ENCODE measurements at regions not wholly inside any gene's neighbourhood (a gene's known extent, or its start where the extent isn't known, plus 50 kb on each side); places are given as distances from the start of the nearest gene placed in this dataset.
"Not testable (repeated sequence)": the region's sequence is repeated elsewhere in the genome, so short reads cannot be mapped to it uniquely, and the experiment has no call there.

DNA sequence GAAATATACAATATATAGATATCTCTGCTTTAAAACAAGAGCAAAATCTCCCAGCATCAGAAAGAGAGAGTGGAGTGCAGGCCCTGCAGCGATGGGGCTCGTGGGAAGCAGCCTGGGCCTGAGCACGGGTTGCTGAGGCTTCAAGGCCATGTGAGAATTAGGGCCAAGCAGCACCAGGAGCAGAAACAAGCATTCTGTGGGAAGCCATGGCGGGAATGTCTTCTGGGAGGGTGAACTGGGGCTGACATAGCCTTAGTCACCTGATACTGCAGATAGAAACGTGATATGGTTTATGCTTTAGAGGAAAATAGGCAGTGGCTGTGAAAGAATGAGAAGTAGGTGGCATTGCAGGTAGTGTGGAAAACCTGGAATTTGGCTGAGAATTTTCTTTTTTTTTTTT, 472.3 kb downstream of the IRS2 start:
- H3K9ac ChIP-seq (ENCODE audit: low read depth in 2 of 2, low read length in 2 of 2) = no peak overlapping the region
- H3K27ac ChIP-seq = no peak overlapping the region
- DNase-seq = no peak
- no peaks in the 10 kb centered on the region for H3K27me3 ChIP-seq
- TF ChIP-seq, protein P1, sequence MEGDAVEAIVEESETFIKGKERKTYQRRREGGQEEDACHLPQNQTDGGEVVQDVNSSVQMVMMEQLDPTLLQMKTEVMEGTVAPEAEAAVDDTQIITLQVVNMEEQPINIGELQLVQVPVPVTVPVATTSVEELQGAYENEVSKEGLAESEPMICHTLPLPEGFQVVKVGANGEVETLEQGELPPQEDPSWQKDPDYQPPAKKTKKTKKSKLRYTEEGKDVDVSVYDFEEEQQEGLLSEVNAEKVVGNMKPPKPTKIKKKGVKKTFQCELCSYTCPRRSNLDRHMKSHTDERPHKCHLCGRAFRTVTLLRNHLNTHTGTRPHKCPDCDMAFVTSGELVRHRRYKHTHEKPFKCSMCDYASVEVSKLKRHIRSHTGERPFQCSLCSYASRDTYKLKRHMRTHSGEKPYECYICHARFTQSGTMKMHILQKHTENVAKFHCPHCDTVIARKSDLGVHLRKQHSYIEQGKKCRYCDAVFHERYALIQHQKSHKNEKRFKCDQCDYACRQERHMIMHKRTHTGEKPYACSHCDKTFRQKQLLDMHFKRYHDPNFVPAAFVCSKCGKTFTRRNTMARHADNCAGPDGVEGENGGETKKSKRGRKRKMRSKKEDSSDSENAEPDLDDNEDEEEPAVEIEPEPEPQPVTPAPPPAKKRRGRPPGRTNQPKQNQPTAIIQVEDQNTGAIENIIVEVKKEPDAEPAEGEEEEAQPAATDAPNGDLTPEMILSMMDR (IDR thresholded peaks at IDR 0.05) = no peak
- no peaks in the 10 kb centered on the region for H3K9me3 ChIP-seq
- intact Hi-C loops (cut with DNase I) = no loop called here
- H3K4me3 ChIP-seq = no peak overlapping the region
- no peaks in the 10 kb centered on the region for H3K36me3 ChIP-seq
- H3K4me1 ChIP-seq = no peaks in the 10 kb centered on the region

DNA sequence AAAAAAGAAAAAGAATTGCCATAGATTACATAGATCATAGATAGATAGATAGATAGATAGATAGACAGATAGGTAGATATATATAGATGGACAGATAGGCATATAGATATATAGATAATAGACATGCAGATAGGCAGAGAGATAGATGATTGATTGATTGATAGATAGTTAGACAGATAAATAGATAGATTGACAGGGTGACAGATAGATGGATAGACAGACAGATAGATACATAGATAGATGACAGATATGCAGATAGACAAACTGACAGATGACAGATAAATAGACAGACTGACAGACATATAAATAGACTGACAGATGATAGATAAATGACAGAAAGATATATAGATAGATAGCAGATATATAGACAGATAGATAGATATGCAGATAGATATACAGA, 474.0 kb downstream of the IRS2 start:
- H3K27ac ChIP-seq = no peak overlapping the region
- TF ChIP-seq, protein P1 (IDR thresholded peaks at IDR 0.05) = no peak
- no peaks in the 10 kb centered on the region for H3K9me3 ChIP-seq
- no peak for DNase-seq
- no peaks in the 10 kb centered on the region for H3K36me3 ChIP-seq
- H3K27me3 ChIP-seq = no peaks in the 10 kb centered on the region
- H3K9ac ChIP-seq (ENCODE audit: low read depth in 2 of 2, low read length in 2 of 2) = no peak overlapping the region
- H3K4me3 ChIP-seq = no peak overlapping the region
- no peaks in the 10 kb centered on the region for H3K4me1 ChIP-seq
- intact Hi-C loops (cut with DNase I) = no loop called here

DNA sequence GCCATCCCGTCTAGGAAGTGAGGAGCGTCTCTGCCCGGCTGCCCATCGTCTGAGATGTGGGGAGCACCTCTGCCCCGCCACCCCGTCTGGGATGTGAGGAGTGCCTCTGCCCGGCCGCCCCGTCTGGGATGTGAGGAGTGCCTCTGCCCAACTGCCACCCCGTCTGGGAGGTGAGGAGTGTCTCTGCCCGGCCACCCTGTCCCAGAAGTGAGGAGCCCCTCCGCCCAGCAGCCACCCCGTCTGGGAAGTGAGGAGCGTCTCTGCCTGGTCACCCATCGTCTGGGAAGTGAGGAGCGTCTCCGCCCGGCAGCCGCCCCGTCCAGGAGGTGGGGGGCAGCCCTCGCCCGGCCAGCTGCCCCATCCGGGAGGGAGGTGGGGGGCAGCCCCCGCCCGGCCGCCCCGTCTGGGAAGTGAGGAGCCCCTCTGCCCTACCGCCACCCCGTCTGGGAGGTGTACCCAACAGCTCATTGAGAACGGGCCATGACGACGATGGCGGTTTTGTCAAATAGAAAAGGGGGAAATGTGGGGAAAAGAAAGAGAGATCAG, 474.9 kb downstream of the IRS2 start:
- H3K27me3 ChIP-seq; intact Hi-C loops (cut with DNase I); H3K9me3 ChIP-seq; H3K36me3 ChIP-seq; H3K4me3 ChIP-seq; H3K4me1 ChIP-seq; H3K27ac ChIP-seq; H3K9ac ChIP-seq (ENCODE audit: low read depth in 2 of 2, low read length in 2 of 2); DNase-seq: not testable (repeated sequence)

DNA sequence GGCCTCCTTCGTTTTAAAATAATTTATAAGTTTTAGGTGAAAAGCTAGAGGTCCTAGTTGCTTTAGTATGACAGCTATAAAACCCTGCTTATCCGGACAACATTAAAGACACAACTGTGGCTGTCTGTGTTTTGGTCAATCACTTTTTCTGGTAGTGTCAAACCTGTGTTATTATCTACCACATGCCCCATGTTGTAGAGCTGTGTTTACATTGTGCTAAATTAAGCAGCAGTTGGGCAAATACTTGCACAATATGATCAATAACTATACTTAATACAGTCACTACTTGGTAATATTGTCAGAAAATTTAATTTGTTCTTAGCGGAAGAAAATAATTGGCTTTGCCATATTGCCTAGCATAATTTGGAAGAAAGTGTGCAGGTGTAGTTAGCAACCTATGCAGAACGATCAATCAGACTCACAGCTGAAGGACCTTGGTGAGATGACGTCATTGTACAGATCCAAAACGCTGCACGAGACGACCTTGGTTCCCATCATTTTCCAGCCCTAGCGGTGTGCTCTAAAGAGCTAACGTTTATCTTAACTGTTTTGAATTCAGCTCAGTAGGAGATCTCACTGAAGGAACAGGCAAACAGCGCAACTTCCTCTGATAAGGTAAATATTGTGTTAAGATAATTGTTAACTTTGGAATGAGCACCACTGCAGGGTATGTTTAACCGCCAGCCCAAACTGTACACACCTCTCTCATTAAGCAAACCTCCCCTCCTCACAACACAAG, 476.6 kb downstream of the IRS2 start:
- DNase-seq = no peak
- Histone ChIP-seq H3K27ac (no peak overlapping the region), H3K4me1 (no peaks in the 10 kb centered on the region), H3K9ac (ENCODE audit: low read depth in 2 of 2, low read length in 2 of 2) (no peak overlapping the region), H3K9me3 (no peaks in the 10 kb centered on the region), H3K4me3 (no peak overlapping the region), H3K27me3 (no peaks in the 10 kb centered on the region), H3K36me3 (no peaks in the 10 kb centered on the region)
- TF ChIP-seq, protein P1 (IDR thresholded peaks at IDR 0.05) = no peak
- intact Hi-C loops (cut with DNase I) = no loop called here

DNA sequence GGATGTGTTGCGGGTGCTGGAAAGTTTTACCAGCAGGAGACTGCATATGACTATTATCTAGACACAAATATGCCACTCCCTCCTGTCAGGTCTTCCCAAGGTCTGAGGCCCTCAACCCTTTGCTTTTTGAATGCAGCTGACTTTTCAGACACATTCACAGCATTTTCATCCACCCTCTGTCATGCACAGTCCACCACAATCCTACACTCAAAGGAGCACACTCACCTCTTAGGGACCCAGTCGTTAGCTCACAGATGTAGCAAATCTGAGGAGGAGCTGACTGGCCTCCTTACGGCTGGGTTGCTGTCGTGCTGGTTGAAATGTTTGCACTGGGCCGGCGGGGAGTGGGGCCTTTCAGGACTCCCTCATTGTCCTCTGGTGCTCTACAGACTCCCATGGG, 479.4 kb downstream of the IRS2 start:
- intact Hi-C loops (cut with DNase I) = no loop called here
- Histone ChIP-seq H3K9me3 (no peaks in the 10 kb centered on the region), H3K27ac (no peak overlapping the region), H3K9ac (ENCODE audit: low read depth in 2 of 2, low read length in 2 of 2) (no peak overlapping the region), H3K27me3 (no peaks in the 10 kb centered on the region), H3K4me1 (no peaks in the 10 kb centered on the region), H3K36me3 (no peaks in the 10 kb centered on the region), H3K4me3 (no peak overlapping the region)
- TF ChIP-seq, protein P1 (IDR thresholded peaks at IDR 0.05) = no peak
- no peak for DNase-seq

DNA sequence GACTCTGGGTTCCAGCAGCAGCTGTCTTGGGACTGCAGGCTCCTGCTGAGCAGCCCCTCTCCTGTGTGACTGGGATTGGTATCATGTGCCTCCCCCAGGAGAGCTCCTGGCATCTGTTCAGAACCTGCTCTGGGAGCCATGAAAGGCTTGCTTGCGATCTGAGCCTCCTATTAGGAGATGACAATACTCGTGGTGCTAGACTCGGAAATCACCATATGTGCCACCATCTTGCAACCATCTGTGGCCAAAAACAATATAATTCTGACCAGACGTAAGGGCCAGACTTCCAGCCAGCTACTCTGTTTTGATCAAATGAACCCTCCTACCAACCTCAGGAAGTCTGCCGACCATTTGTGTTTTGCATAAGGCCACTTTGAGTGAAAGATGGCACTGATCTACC, 484.7 kb downstream of the IRS2 start:
- no peak overlapping the region for H3K27ac ChIP-seq
- no peaks in the 10 kb centered on the region for H3K9me3 ChIP-seq
- no peak overlapping the region for H3K9ac ChIP-seq (ENCODE audit: low read depth in 2 of 2, low read length in 2 of 2)
- no peaks in the 10 kb centered on the region for H3K36me3 ChIP-seq
- no peak overlapping the region for H3K4me3 ChIP-seq
- no peak for DNase-seq
- H3K4me1 ChIP-seq = no peaks in the 10 kb centered on the region
- TF ChIP-seq, protein P1 (IDR thresholded peaks at IDR 0.05) = no peak
- intact Hi-C loops (cut with DNase I) = no loop called here
- H3K27me3 ChIP-seq = no peaks in the 10 kb centered on the region
